ENCODE measurements at regions not wholly inside any gene's neighbourhood (a gene's known extent, or its start where the extent isn't known, plus 50 kb on each side); places are given as distances from the start of the nearest gene placed in this dataset.

GRCh38 chr9:126230692-126231091, 95.9 kb upstream of the MVB12B start:
- Histone ChIP-seq H3K36me3 (ENCODE audit: insufficient read depth, low read length) (no peaks in the 10 kb centered on the region), H3K4me2 (ENCODE audit: low read length) (no peak overlapping the region), H3K27me3 (ENCODE audit: control insufficient read depth, insufficient read depth, low read length) (peaks cover 60% of the 10 kb centered on the region), H3K4me3 (ENCODE audit: low read length) (no peak overlapping the region), H3K9ac (ENCODE audit: low read depth, low read length) (no peak overlapping the region), H3K4me1 (ENCODE audit: control insufficient read depth, insufficient read depth, low read length) (no peaks in the 10 kb centered on the region), H3K9me3 (replicated peaks; ENCODE audit: low read length) (no peaks in the 10 kb centered on the region)

GRCh38 chr9:126232461-126232860, 94.2 kb upstream of the MVB12B start:
- H3K9me3 ChIP-seq (replicated peaks; ENCODE audit: low read length) = no peaks in the 10 kb centered on the region
- H3K9ac ChIP-seq (ENCODE audit: low read depth, low read length) = no peak overlapping the region
- H3K4me1 ChIP-seq (ENCODE audit: control insufficient read depth, insufficient read depth, low read length) = no peaks in the 10 kb centered on the region
- H3K36me3 ChIP-seq (ENCODE audit: insufficient read depth, low read length) = no peaks in the 10 kb centered on the region
- no peak overlapping the region for H3K4me3 ChIP-seq (ENCODE audit: low read length)
- peaks cover 47% of the 10 kb centered on the region for H3K27me3 ChIP-seq (ENCODE audit: control insufficient read depth, insufficient read depth, low read length)
- no peak overlapping the region for H3K4me2 ChIP-seq (ENCODE audit: low read length)

- Histone ChIP-seq H3K36me3 (ENCODE audit: insufficient read depth, low read length) (no peaks in the 10 kb centered on the region), H3K4me3 (ENCODE audit: low read length) (no peak overlapping the region), H3K4me2 (ENCODE audit: low read length) (no peak overlapping the region), H3K4me1 (ENCODE audit: control insufficient read depth, insufficient read depth, low read length) (no peaks in the 10 kb centered on the region), H3K27me3 (ENCODE audit: control insufficient read depth, insufficient read depth, low read length) (peaks cover 43% of the 10 kb centered on the region), H3K9ac (ENCODE audit: low read depth, low read length) (no peak overlapping the region), H3K9me3 (replicated peaks; ENCODE audit: low read length) (no peaks in the 10 kb centered on the region)
Observed at GRCh38 chr9:126233175-126233574, 93.5 kb upstream of the MVB12B start.

- Histone ChIP-seq H3K9me3 (replicated peaks; ENCODE audit: low read length) (no peaks in the 10 kb centered on the region), H3K9ac (ENCODE audit: low read depth, low read length) (no peak overlapping the region), H3K27me3 (ENCODE audit: control insufficient read depth, insufficient read depth, low read length) (peaks cover 36% of the 10 kb centered on the region), H3K4me1 (ENCODE audit: control insufficient read depth, insufficient read depth, low read length) (no peaks in the 10 kb centered on the region), H3K36me3 (ENCODE audit: insufficient read depth, low read length) (no peaks in the 10 kb centered on the region), H3K4me2 (ENCODE audit: low read length) (no peak overlapping the region), H3K4me3 (ENCODE audit: low read length) (no peak overlapping the region)
Observed at GRCh38 chr9:126233913-126234525, 92.6 kb upstream of the MVB12B start.

- Histone ChIP-seq H3K36me3 (ENCODE audit: insufficient read depth, low read length) (no peaks in the 10 kb centered on the region), H3K9me3 (replicated peaks; ENCODE audit: low read length) (no peaks in the 10 kb centered on the region), H3K4me1 (ENCODE audit: control insufficient read depth, insufficient read depth, low read length) (no peaks in the 10 kb centered on the region), H3K4me3 (ENCODE audit: low read length) (no peak overlapping the region), H3K4me2 (ENCODE audit: low read length) (no peak overlapping the region), H3K9ac (ENCODE audit: low read depth, low read length) (no peak overlapping the region), H3K27me3 (ENCODE audit: control insufficient read depth, insufficient read depth, low read length) (peaks cover 30% of the 10 kb centered on the region)
Observed at GRCh38 chr9:126234681-126235335, 91.8 kb upstream of the MVB12B start.

GRCh38 chr9:126235336-126236243, 91.0 kb upstream of the MVB12B start:
- H3K36me3 ChIP-seq (ENCODE audit: insufficient read depth, low read length) = no peaks in the 10 kb centered on the region
- H3K4me1 ChIP-seq (ENCODE audit: control insufficient read depth, insufficient read depth, low read length) = no peaks in the 10 kb centered on the region
- H3K9me3 ChIP-seq (replicated peaks; ENCODE audit: low read length) = no peaks in the 10 kb centered on the region
- peaks cover 23% of the 10 kb centered on the region for H3K27me3 ChIP-seq (ENCODE audit: control insufficient read depth, insufficient read depth, low read length)
- H3K4me2 ChIP-seq (ENCODE audit: low read length) = no peak overlapping the region
- H3K4me3 ChIP-seq (ENCODE audit: low read length) = no peak overlapping the region
- H3K9ac ChIP-seq (ENCODE audit: low read depth, low read length) = no peak overlapping the region

GRCh38 chr9:126236273-126236672, 90.4 kb upstream of the MVB12B start:
- peaks cover 22% of the 10 kb centered on the region for H3K27me3 ChIP-seq (ENCODE audit: control insufficient read depth, insufficient read depth, low read length)
- no peak overlapping the region for H3K4me2 ChIP-seq (ENCODE audit: low read length)
- H3K9ac ChIP-seq (ENCODE audit: low read depth, low read length) = no peak overlapping the region
- H3K4me1 ChIP-seq (ENCODE audit: control insufficient read depth, insufficient read depth, low read length) = no peaks in the 10 kb centered on the region
- H3K9me3 ChIP-seq (replicated peaks; ENCODE audit: low read length) = no peaks in the 10 kb centered on the region
- H3K4me3 ChIP-seq (ENCODE audit: low read length) = no peak overlapping the region
- no peaks in the 10 kb centered on the region for H3K36me3 ChIP-seq (ENCODE audit: insufficient read depth, low read length)

GRCh38 chr9:126238415-126238814, 88.2 kb upstream of the MVB12B start:
- Histone ChIP-seq H3K4me1 (ENCODE audit: control insufficient read depth, insufficient read depth, low read length) (no peaks in the 10 kb centered on the region), H3K36me3 (ENCODE audit: insufficient read depth, low read length) (no peaks in the 10 kb centered on the region), H3K9ac (ENCODE audit: low read depth, low read length) (no peak overlapping the region), H3K4me2 (ENCODE audit: low read length) (no peak overlapping the region), H3K27me3 (ENCODE audit: control insufficient read depth, insufficient read depth, low read length) (peaks cover 11% of the 10 kb centered on the region), H3K4me3 (ENCODE audit: low read length) (no peak overlapping the region), H3K9me3 (replicated peaks; ENCODE audit: low read length) (no peaks in the 10 kb centered on the region)

- H3K4me1 ChIP-seq (ENCODE audit: control insufficient read depth, insufficient read depth, low read length) = no peaks in the 10 kb centered on the region
- no peaks in the 10 kb centered on the region for H3K36me3 ChIP-seq (ENCODE audit: insufficient read depth, low read length)
- no peak overlapping the region for H3K4me3 ChIP-seq (ENCODE audit: low read length)
- H3K4me2 ChIP-seq (ENCODE audit: low read length) = no peak overlapping the region
- H3K27me3 ChIP-seq (ENCODE audit: control insufficient read depth, insufficient read depth, low read length) = peaks cover 8% of the 10 kb centered on the region
- H3K9me3 ChIP-seq (replicated peaks; ENCODE audit: low read length) = no peaks in the 10 kb centered on the region
- H3K9ac ChIP-seq (ENCODE audit: low read depth, low read length) = no peak overlapping the region
Observed at GRCh38 chr9:126239515-126239914, 87.1 kb upstream of the MVB12B start.

- no peak overlapping the region for H3K4me2 ChIP-seq (ENCODE audit: low read length)
Observed at GRCh38 chr9:126240835-126241234, 85.8 kb upstream of the MVB12B start.

GRCh38 chr9:126248680-126249079, 77.9 kb upstream of the MVB12B start:
- peaks cover 5% of the 10 kb centered on the region for H3K27me3 ChIP-seq (ENCODE audit: control insufficient read depth, insufficient read depth, low read length)
- no peaks in the 10 kb centered on the region for H3K36me3 ChIP-seq (ENCODE audit: insufficient read depth, low read length)
- peaks cover 7% of the 10 kb centered on the region for H3K4me1 ChIP-seq (ENCODE audit: control insufficient read depth, insufficient read depth, low read length)
- no peaks in the 10 kb centered on the region for H3K9me3 ChIP-seq (replicated peaks; ENCODE audit: low read length)
- H3K9ac ChIP-seq (ENCODE audit: low read depth, low read length) = no peak overlapping the region
- H3K4me2 ChIP-seq (ENCODE audit: low read length) = peak overlapping the region; percentile 50
- H3K4me3 ChIP-seq (ENCODE audit: low read length) = no peak overlapping the region

More at GRCh38 chr9:126240835-126241234, 85.8 kb upstream of the MVB12B start:
- Histone ChIP-seq H3K9me3 (replicated peaks; ENCODE audit: low read length) (no peaks in the 10 kb centered on the region), H3K9ac (ENCODE audit: low read depth, low read length) (no peak overlapping the region), H3K27me3 (ENCODE audit: control insufficient read depth, insufficient read depth, low read length) (peaks cover 2% of the 10 kb centered on the region), H3K4me3 (ENCODE audit: low read length) (no peak overlapping the region), H3K36me3 (ENCODE audit: insufficient read depth, low read length) (no peaks in the 10 kb centered on the region), H3K4me1 (ENCODE audit: control insufficient read depth, insufficient read depth, low read length) (no peaks in the 10 kb centered on the region)
